Gastroesophageal sphincter (tissue), 2 donors: ENCODE measurements at regions not wholly inside any gene's neighbourhood (a gene's known extent, or its start where the extent isn't known, plus 50 kb on each side); places are given as distances from the start of the nearest gene placed in this dataset.

ENCODE experiments used
- POLR2A ChIP-seq, 2 donors: fragments of 450-650 bp; IDR thresholded peaks; one replicate each; pipeline ENCODE4 v1.6.1; 2017; ENCODE audit warnings: antibody characterized with exemption in 2 of 2, mild to moderate bottlenecking in 2 of 2, moderate library complexity in 1 of 2
- POLR2AphosphoS5 ChIP-seq: sonication (generic); formaldehyde crosslinking; IDR thresholded peaks from one replicate; pipeline ENCODE4 v1.6.1; 2017; ENCODE audit warnings: antibody characterized with exemption

- no peak for TF ChIP-seq POLR2A (IDR thresholded peaks at IDR 0.05)
- TF ChIP-seq POLR2AphosphoS5: no peak
Observed at GRCh38 chr22:34969001-34969790, 96.8 kb upstream of the ISX start.
